HG03558 (cell line): ENCODE measurements at regions not wholly inside any gene's neighbourhood (a gene's known extent, or its start where the extent isn't known, plus 50 kb on each side); places are given as distances from the start of the nearest gene placed in this dataset.

Source experiments
- ATAC-seq: cut with Tn5 transposase; IDR thresholded peaks from one replicate; pipeline ENCODE4 v1.9.1; 2021; ENCODE audit warnings: moderate number of reproducible peaks; ENCODE audit not compliant: unreplicated experiment; ENCODE audit errors: extremely low read depth

GRCh38 chr5:103464835-103465484, 97.6 kb downstream of the NUDT12 start:
- no peak for ATAC-seq

GRCh38 chr5:103463261-103463660, 99.3 kb downstream of the NUDT12 start:
- ATAC-seq, result no peak

- no peak for ATAC-seq
Measured at GRCh38 chr5:103461243-103461642, 101.3 kb downstream of the NUDT12 start.

DNA sequence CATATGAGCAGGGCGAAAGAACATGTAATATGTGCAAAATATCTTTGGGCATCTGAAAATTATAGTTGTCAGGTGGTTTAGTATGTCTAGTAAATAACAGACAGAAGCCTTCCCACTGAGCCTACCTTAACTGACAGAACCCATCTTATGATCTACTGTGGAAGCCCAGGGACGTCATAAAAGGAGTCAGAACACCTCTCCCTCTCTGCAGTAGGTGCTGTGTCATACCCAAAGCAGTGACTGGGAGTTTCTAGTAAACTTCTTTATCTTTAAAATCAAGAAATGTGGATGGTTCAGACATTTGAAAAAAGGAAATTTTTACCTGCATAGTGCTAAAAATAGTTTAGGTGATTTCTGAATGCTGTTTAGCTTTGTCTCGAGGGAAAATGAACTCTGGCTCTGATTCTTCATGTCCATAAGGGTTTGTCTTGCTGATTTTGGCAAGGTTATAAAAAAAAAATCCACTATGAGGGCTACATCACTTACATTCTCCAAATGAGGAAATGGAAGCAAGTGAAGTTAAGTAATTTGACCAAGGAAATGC, 104.0 kb downstream of the NUDT12 start:
- no peak for ATAC-seq

GRCh38 chr5:103456476-103456875, 106.1 kb downstream of the NUDT12 start:
- ATAC-seq, result no peak

DNA sequence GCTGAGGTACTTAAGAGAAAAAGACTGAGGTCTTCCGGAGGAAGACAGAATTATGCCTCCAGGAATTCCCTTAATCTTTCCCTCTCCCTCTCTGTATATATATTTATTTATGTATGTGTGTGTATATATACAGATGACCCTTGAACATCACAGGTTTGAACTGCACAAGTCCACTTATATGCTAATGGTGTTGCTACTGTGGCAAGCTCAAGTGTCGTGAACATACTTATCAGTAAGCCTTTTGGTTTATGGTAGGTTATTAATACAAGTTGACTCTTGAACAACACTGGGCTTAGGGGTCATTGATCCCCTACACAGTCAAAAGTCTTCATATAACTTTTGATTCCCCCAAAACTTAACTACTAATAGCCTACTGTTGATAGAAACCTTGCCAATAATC, 106.8 kb downstream of the NUDT12 start:
- ATAC-seq, result no peak

GRCh38 chr5:103454770-103455169, 107.8 kb downstream of the NUDT12 start:
- ATAC-seq, result no peak

GRCh38 chr5:103452666-103453065, 109.9 kb downstream of the NUDT12 start:
- no peak for ATAC-seq

- ATAC-seq, result no peak
Measured at GRCh38 chr5:103452089-103452488, 110.5 kb downstream of the NUDT12 start.

DNA sequence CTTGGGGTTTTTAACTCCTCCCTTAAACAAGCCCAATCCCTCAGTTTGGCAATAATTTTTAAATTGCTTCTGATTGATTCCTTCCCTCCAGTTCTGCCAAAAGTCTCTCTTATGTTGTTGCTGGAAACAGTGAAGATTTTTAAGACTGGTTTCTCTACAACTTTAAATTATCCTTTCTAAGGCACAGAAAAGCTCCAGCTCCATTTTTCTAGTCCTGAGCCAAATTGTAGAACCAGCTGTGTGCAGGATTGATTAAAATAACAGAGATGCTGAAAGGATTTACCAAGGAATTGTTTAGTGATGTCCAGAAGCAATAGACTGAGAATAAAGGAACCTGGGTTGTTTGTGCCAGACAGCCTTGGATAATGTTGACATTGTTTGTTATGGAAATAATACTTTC, 111.3 kb downstream of the NUDT12 start:
- ATAC-seq, result no peak

- ATAC-seq, result no peak
Measured at GRCh38 chr5:103450333-103451061, 112.1 kb downstream of the NUDT12 start.

DNA sequence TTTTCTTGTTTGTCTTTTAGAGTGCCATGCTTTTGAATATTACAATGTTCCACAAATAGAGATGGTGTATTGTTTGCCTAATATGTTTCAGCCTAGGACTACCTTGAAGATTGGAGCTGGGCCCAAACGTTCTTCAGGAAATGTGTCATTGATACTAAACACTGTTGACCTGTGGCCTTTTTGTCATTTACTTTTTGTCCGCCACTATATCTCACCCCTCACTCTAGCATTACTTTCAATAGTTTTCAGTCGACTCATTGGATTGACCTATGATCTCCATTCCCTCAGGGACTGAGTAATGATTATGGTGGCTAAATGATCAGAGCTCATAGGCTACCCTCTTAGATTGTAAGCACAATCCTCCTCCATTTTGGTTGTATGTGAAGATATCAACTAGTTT, 115.8 kb downstream of the NUDT12 start:
- ATAC-seq, result no peak

GRCh38 chr5:103445426-103446035, 117.1 kb downstream of the NUDT12 start:
- ATAC-seq, result no peak

- peak; percentile 41 for ATAC-seq
Measured at GRCh38 chr5:103444333-103445038, 118.1 kb downstream of the NUDT12 start.

DNA sequence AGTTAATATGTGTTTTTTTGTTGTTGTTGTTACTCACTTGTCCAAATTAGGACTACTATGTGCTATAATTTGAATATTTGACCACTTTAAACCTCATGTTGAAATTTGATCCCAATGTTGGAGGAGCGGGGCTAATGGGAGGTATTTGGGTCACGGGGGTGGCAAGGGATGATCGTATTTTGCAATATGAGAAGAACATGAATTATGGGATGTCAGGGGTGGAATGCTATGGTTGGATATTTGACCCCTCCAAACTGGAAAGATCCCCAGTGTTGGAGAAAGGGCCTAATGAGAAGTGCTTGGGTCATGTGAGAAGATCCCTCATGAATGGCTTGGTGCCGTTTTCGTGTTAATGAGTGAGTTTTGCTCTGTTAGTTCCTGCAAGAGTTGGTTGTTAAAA, 119.8 kb downstream of the NUDT12 start:
- no peak for ATAC-seq

GRCh38 chr5:103441523-103441922, 121.1 kb downstream of the NUDT12 start:
- no peak for ATAC-seq

DNA sequence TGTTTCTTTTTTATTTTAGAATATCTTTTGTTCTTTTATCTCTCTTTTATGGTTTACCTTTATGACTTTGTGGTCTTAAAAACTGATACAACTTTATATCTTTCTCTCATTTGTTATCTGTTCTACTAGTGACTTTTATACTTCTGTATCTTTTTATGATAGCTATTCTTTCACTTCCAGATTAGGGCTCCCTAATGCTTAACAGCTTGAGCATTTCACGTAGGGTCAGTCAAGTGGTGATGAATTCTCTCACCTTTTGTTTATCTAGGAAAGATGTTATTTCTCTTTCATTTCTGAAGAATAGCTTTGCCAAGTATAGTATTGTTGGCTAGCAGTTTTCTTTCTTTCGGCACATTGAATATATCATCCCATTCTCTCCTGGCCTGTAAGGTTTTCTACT, 123.6 kb downstream of the NUDT12 start:
- ATAC-seq, result no peak

- ATAC-seq, result no peak
Measured at GRCh38 chr5:103436656-103437055, 125.9 kb downstream of the NUDT12 start.

DNA sequence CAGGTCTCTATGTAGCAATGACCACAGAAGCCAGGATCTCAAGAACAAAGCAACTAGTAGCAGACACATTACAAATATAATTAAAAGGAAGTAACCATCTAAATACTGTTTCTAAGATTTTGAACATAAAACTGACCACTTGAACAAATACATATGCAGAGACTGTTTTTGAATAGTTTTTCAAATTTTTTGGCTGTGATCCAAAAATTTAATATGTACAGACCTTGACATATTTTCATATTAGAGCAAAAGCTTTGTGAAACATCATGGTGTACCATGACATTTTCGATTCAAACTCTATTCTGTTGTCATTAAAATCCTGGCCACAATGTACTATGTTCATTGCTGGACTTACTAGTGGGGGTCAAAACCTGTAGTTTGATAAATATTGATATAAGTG, 126.5 kb downstream of the NUDT12 start:
- no peak for ATAC-seq

- no peak for ATAC-seq
Measured at GRCh38 chr5:103435136-103435889, 127.3 kb downstream of the NUDT12 start.
